NB4 (cell line): ENCODE measurements at regions not wholly inside any gene's neighbourhood (a gene's known extent, or its start where the extent isn't known, plus 50 kb on each side); places are given as distances from the start of the nearest gene placed in this dataset.

Experiments used
- CTCF ChIP-seq: IDR thresholded peaks from one replicate; pipeline ENCODE4 v1.5.1; 2012; ENCODE audit warnings: low read depth, low read length
- MYC ChIP-seq: IDR thresholded peaks from 2 replicates; pipeline ENCODE4 v1.6.1; 2011; ENCODE audit warnings: low read depth, low read length
- POLR2A ChIP-seq: IDR thresholded peaks from 2 replicates; pipeline ENCODE4 v1.6.1; 2011; ENCODE audit warnings: mild to moderate bottlenecking; ENCODE audit not compliant: insufficient read length; ENCODE audit errors: extremely low read depth
- TF ChIP-seq, protein P1 (sequence below): IDR thresholded peaks from 2 replicates; pipeline ENCODE4 v1.6.1; 2011; ENCODE audit warnings: low read depth, low read length

- TF ChIP-seq CTCF (no peak), POLR2A (no peak), MYC (no peak)
- TF ChIP-seq, protein P1, sequence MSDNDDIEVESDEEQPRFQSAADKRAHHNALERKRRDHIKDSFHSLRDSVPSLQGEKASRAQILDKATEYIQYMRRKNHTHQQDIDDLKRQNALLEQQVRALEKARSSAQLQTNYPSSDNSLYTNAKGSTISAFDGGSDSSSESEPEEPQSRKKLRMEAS = no peak
These were observed 683.2 kb upstream of the LRRN3 start for GRCh38 chr7:110407706-110408105.
